ENCODE measurements at regions not wholly inside any gene's neighbourhood (a gene's known extent, or its start where the extent isn't known, plus 50 kb on each side); places are given as distances from the start of the nearest gene placed in this dataset.

GRCh38 chr17:64783556-64784352 lies 121.6 kb upstream of the SMURF2 start:
- no peak overlapping the region for H3K9ac ChIP-seq (ENCODE audit: low read depth, low read length)
- no peak for DNase-seq
- no peaks in the 10 kb centered on the region for H3K79me2 ChIP-seq (ENCODE audit: insufficient read depth, low read length)
- no peak overlapping the region for H3K4me2 ChIP-seq (ENCODE audit: insufficient read depth, low read length)
- H3K4me1 ChIP-seq (ENCODE audit: insufficient read depth, low read length): peaks cover 13% of the 10 kb centered on the region
- no peak overlapping the region for H2AFZ ChIP-seq (ENCODE audit: low read depth, low read length)
- H3K27ac ChIP-seq (ENCODE audit: low read length): no peak overlapping the region
- ATAC-seq (ENCODE audit: insufficient read depth, low read depth): no peak
- no peaks in the 10 kb centered on the region for H3K27me3 ChIP-seq (ENCODE audit: insufficient read depth, low read length, poor library complexity)
- no peaks in the 10 kb centered on the region for H3K9me3 ChIP-seq (ENCODE audit: insufficient read depth, low read length, severe bottlenecking)
- no peak overlapping the region for H3K4me3 ChIP-seq (ENCODE audit: low read depth in 1 of 2, low read length in 2 of 2)
- H3K36me3 ChIP-seq (ENCODE audit: insufficient read depth, low read length): peaks cover 30% of the 10 kb centered on the region
- no peak for TF ChIP-seq CTCF (IDR thresholded peaks at IDR 0.05; ENCODE audit: borderline replicate concordance, extremely low read depth, low read length, poor library complexity, severe bottlenecking)
- TF ChIP-seq EZH2 (IDR thresholded peaks at IDR 0.05; ENCODE audit: borderline replicate concordance, low read depth, low read length, severe bottlenecking): no peak
- no peaks in the 10 kb centered on the region for H4K20me1 ChIP-seq (ENCODE audit: insufficient read depth, low read length)

- no peak overlapping the region for H3K9ac ChIP-seq (ENCODE audit: low read depth, low read length)
- H3K9me3 ChIP-seq (ENCODE audit: insufficient read depth, low read length, severe bottlenecking): no peaks in the 10 kb centered on the region
- TF ChIP-seq CTCF (IDR thresholded peaks at IDR 0.05; ENCODE audit: borderline replicate concordance, extremely low read depth, low read length, poor library complexity, severe bottlenecking): no peak
- TF ChIP-seq EZH2 (IDR thresholded peaks at IDR 0.05; ENCODE audit: borderline replicate concordance, low read depth, low read length, severe bottlenecking): no peak
- DNase-seq: no peak
- H3K27ac ChIP-seq (ENCODE audit: low read length): no peak overlapping the region
- no peaks in the 10 kb centered on the region for H4K20me1 ChIP-seq (ENCODE audit: insufficient read depth, low read length)
- peaks cover 30% of the 10 kb centered on the region for H3K36me3 ChIP-seq (ENCODE audit: insufficient read depth, low read length)
- no peak overlapping the region for H3K4me2 ChIP-seq (ENCODE audit: insufficient read depth, low read length)
- no peaks in the 10 kb centered on the region for H3K79me2 ChIP-seq (ENCODE audit: insufficient read depth, low read length)
- H3K27me3 ChIP-seq (ENCODE audit: insufficient read depth, low read length, poor library complexity): no peaks in the 10 kb centered on the region
- no peak overlapping the region for H3K4me3 ChIP-seq (ENCODE audit: low read depth in 1 of 2, low read length in 2 of 2)
- no peak overlapping the region for H2AFZ ChIP-seq (ENCODE audit: low read depth, low read length)
- no peak for ATAC-seq (ENCODE audit: insufficient read depth, low read depth)
- H3K4me1 ChIP-seq (ENCODE audit: insufficient read depth, low read length): peaks cover 13% of the 10 kb centered on the region
These were observed 120.9 kb upstream of the SMURF2 start for GRCh38 chr17:64783031-64783461.

GRCh38 chr17:64781810-64782555 lies 119.9 kb upstream of the SMURF2 start:
- no peaks in the 10 kb centered on the region for H3K27me3 ChIP-seq (ENCODE audit: insufficient read depth, low read length, poor library complexity)
- ATAC-seq (ENCODE audit: insufficient read depth, low read depth) (no peak), DNase-seq (no peak)
- no peaks in the 10 kb centered on the region for H3K79me2 ChIP-seq (ENCODE audit: insufficient read depth, low read length)
- H3K9ac ChIP-seq (ENCODE audit: low read depth, low read length): peak overlapping the region; percentile 50; the same call in 1 of the 2 replicates
- H3K27ac ChIP-seq (ENCODE audit: low read length): no peak overlapping the region
- H3K4me1 ChIP-seq (ENCODE audit: insufficient read depth, low read length): peaks cover 18% of the 10 kb centered on the region
- no peak for TF ChIP-seq CTCF (IDR thresholded peaks at IDR 0.05; ENCODE audit: borderline replicate concordance, extremely low read depth, low read length, poor library complexity, severe bottlenecking)
- TF ChIP-seq EZH2 (IDR thresholded peaks at IDR 0.05; ENCODE audit: borderline replicate concordance, low read depth, low read length, severe bottlenecking): no peak
- H4K20me1 ChIP-seq (ENCODE audit: insufficient read depth, low read length): no peaks in the 10 kb centered on the region
- H3K4me2 ChIP-seq (ENCODE audit: insufficient read depth, low read length): peak overlapping the region; percentile 82; the same call in 1 of the 2 replicates
- no peak overlapping the region for H2AFZ ChIP-seq (ENCODE audit: low read depth, low read length)
- H3K4me3 ChIP-seq (ENCODE audit: low read depth in 1 of 2, low read length in 2 of 2): 0 out of 4 replicates have a peak overlapping the region, but pooled peaks of 1 of the 2 experiments have one; percentile 59
- H3K9me3 ChIP-seq (ENCODE audit: insufficient read depth, low read length, severe bottlenecking): no peaks in the 10 kb centered on the region
- H3K36me3 ChIP-seq (ENCODE audit: insufficient read depth, low read length): peaks cover 30% of the 10 kb centered on the region
